ENCODE measurements at regions not wholly inside any gene's neighbourhood (a gene's known extent, or its start where the extent isn't known, plus 50 kb on each side); places are given as distances from the start of the nearest gene placed in this dataset.

DNA sequence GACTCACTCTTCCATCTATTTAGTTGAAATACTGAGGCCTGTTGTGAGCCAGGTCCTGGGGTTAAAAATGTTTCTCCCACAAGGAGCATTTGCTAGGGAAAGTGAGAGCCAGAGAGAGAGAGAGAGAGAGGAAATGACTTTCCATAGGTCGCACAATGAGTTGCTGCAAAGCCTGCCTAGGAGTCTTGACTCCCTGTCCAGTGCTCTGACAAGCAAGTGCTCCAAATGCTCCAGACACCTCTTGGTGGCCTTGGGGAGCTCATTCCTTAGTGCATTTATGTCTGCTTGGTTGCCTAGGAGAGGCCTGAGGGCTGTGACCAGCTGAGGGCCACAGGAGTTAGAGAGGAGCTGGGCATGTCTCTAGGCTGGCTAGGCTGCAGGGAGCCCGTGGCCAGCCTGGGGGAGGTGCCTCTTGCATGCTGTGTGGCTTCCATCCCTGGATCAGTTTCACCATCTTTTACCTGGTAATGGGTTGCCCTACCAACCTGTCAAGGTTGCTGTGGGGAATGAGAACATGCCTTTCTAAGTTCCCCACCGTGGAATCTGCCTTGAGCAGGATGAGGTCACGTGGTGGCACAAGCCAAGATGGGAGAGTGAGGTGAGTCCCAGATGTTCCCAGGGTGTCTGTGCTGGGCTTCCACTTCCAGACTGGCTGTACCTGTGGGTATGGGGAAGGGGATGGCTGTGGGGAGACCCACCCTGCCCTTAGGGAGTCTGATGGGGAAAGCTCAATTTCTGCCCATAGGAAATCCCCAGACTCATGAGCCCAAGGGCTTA, 105.0 kb downstream of the VEGFA start:
- DNase-seq (ENCODE audit: low read depth), result no peak
- no peak overlapping the region for H3K4me3 ChIP-seq (ENCODE audit: control insufficient read depth, low read depth, low read length)
- TF ChIP-seq, protein P1, sequence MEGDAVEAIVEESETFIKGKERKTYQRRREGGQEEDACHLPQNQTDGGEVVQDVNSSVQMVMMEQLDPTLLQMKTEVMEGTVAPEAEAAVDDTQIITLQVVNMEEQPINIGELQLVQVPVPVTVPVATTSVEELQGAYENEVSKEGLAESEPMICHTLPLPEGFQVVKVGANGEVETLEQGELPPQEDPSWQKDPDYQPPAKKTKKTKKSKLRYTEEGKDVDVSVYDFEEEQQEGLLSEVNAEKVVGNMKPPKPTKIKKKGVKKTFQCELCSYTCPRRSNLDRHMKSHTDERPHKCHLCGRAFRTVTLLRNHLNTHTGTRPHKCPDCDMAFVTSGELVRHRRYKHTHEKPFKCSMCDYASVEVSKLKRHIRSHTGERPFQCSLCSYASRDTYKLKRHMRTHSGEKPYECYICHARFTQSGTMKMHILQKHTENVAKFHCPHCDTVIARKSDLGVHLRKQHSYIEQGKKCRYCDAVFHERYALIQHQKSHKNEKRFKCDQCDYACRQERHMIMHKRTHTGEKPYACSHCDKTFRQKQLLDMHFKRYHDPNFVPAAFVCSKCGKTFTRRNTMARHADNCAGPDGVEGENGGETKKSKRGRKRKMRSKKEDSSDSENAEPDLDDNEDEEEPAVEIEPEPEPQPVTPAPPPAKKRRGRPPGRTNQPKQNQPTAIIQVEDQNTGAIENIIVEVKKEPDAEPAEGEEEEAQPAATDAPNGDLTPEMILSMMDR (conservative IDR thresholded peaks at IDR 0.05; ENCODE audit: control insufficient read depth, insufficient read depth, low read depth, low read length), result no peak

DNA sequence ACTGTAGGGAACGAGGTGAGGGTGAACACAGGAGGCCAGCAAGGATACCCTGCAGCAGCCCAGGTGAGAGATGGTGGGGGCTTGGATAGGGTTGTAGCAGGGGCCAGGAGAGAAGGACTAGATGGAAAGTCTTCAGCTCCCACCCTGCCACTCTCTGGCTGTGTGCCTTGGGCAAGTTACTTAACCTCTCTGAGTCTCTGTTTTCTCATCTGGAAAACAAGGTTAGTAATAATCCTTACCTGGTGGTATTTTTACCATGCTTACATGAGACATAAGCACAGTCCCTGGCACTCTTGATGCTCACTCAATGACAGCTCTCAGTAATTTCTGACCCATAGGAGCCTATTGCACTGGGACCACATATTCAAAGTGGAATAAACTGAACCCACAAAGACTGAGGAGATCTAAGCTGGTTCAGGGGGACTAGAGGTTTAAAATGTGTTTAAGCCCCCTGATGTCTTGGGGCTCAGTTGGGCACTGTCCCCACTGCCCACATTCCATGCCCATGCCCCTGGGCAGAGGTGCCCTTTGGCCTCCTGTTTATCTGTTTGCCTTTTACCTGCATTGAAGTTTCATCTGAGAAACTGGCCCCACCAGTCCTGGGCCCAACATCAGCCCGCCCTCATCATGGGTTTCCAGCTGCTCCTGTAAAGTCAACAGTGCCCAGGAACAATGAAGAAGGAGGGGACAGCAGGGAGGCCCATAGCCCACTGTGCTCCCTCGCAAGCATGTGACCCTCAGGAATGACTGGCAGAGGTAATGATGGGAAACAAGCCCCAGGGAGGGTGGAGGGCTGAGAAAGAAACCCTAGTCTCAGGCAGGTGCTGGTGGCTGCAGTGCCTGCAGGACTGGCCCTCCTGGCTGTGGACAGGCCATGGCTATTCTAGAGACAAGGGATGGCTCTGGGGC, 104.0 kb downstream of the VEGFA start:
- no peak overlapping the region for H3K4me3 ChIP-seq (ENCODE audit: control insufficient read depth, low read depth, low read length)
- TF ChIP-seq, protein P1 (conservative IDR thresholded peaks at IDR 0.05; ENCODE audit: control insufficient read depth, insufficient read depth, low read depth, low read length), result no peak
- no peak for DNase-seq (ENCODE audit: low read depth)

DNA sequence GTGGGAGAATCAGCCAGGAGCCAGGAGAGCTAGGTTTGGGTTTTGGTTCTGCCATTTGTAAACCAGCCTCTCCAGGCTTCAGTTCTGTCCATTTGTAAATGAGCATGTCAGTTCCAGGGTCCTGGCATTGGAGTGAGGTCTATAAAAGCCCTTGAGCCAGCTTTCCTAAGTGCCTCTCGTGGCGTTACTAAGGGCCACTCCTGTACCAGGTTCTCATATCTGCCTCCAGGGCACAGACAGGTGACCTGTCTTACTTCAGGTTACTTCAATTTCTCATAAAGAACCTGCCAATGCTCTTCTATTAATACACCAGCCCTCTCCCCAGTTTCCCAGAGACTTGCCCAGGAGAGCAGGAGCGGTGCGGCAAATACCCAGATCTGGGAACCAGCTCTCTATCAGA, 101.9 kb downstream of the VEGFA start:
- TF ChIP-seq, protein P1 (conservative IDR thresholded peaks at IDR 0.05; ENCODE audit: control insufficient read depth, insufficient read depth, low read depth, low read length), result no peak
- H3K4me3 ChIP-seq (ENCODE audit: control insufficient read depth, low read depth, low read length), result no peak overlapping the region
- DNase-seq (ENCODE audit: low read depth), result no peak

DNA sequence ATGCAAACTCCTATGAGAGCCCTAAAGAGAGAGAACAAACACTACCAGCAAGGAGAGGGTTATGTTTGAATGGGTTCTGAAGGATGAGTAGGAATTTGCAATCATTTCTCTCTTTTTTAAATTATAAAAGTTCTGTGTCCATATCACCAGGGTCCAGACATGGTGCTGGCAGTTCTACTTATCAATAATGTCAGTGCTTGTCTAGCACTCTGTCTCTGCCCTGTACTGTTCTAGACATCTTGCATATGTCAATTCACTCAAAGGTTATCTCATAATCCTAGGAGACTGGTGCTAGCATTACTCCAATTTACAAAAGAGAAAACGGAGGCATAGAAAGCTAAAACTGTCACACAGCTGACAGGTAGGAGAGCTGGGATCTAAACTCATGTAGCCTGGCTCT, 101.3 kb downstream of the VEGFA start:
- no peak overlapping the region for H3K4me3 ChIP-seq (ENCODE audit: control insufficient read depth, low read depth, low read length)
- TF ChIP-seq, protein P1 (conservative IDR thresholded peaks at IDR 0.05; ENCODE audit: control insufficient read depth, insufficient read depth, low read depth, low read length), result no peak
- no peak for DNase-seq (ENCODE audit: low read depth)

DNA sequence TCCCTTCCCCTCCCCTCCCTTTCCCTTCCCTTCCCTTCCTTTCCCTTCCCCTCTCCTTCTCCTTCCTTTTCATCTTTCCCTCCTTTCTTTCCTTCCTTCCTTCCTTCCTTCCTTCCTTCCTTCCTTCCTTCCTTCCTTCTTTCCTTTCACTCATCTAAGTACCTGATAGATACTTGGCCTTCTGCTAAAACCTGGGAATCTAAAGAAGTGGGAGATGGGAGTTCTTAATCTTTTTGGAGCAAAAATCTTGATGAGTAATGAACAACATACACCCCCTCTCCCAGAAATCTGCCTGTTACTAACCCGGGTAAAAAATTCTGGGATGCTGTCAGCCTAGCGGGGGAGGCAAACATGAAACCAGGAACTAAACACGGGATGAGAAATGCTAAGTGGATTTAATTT, 100.7 kb downstream of the VEGFA start:
- TF ChIP-seq, protein P1 (conservative IDR thresholded peaks at IDR 0.05; ENCODE audit: control insufficient read depth, insufficient read depth, low read depth, low read length), result no peak
- no peak overlapping the region for H3K4me3 ChIP-seq (ENCODE audit: control insufficient read depth, low read depth, low read length)
- DNase-seq (ENCODE audit: low read depth), result peak; percentile 57

DNA sequence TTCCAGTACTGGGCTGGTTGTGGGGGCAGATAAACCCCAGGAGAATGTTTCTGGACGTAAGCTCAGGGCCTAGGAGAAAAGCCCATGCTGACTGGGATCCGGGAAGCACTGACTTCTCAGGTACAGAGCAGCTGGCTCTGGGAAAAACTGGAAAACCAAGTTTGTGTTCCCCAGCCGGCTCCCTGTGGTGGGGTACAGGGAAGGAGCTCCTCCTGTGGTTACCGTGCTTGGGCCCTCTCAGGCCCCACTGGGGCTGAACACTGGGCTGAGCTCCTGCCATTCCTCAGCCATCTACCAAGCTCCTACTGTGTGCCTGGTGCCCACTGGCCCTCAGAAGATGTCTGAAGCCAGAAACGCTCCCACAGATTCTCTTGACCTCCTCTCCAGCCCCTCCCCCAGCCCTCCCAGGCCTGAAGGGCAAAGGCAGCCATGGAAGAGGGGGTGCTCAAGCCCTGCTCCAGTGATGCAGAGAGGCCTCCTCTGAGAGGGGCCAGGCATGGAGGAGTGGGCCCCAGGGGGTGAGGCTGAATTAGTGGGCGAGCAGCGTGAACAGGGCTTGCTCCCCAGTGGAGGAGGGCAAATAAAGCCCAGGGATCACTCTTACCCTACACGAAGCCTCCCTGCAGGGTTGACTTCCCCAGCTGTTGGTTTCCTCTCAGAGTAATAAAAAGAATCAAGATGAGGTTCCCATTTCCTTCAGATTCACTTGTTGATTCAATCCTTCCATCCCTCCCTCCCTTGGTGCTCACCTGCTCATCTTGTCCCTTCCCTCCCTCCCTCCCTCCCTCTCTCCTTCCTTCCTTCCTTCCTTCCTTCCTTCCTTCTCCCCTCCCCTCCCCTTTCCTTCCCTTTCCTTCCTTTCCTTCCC, 100.0 kb downstream of the VEGFA start:
- no peak overlapping the region for H3K4me3 ChIP-seq (ENCODE audit: control insufficient read depth, low read depth, low read length)
- TF ChIP-seq, protein P1 (conservative IDR thresholded peaks at IDR 0.05; ENCODE audit: control insufficient read depth, insufficient read depth, low read depth, low read length), result no peak

More for the DNA sequence above, 100.0 kb downstream of the VEGFA start:
- no peak for DNase-seq (ENCODE audit: low read depth)
